ENCODE measurements at regions not wholly inside any gene's neighbourhood (a gene's known extent, or its start where the extent isn't known, plus 50 kb on each side); places are given as distances from the start of the nearest gene placed in this dataset.
"Not testable (repeated sequence)": the region's sequence is repeated elsewhere in the genome, so short reads cannot be mapped to it uniquely, and the experiment has no call there.

- DNase-seq (ENCODE audit: low read depth, low spot score), result peak; percentile 6
Observed at GRCh38 chr4:146124023-146124680, 51.4 kb upstream of the LSM6 start.

- no peak for DNase-seq (ENCODE audit: low read depth, low spot score)
Observed at GRCh38 chr4:146123231-146123630, 52.3 kb upstream of the LSM6 start.

GRCh38 chr4:146122398-146122797, 53.1 kb upstream of the LSM6 start:
- no peak for DNase-seq (ENCODE audit: low read depth, low spot score)

GRCh38 chr4:146121757-146122156, 53.8 kb upstream of the LSM6 start:
- no peak for DNase-seq (ENCODE audit: low read depth, low spot score)

GRCh38 chr4:146119845-146120404, 55.6 kb upstream of the LSM6 start:
- no peak for DNase-seq (ENCODE audit: low read depth, low spot score)

GRCh38 chr4:146114066-146114465, 61.5 kb upstream of the LSM6 start:
- DNase-seq (ENCODE audit: low read depth, low spot score), result no peak

- DNase-seq (ENCODE audit: low read depth, low spot score), result no peak
Observed at GRCh38 chr4:146113171-146113570, 62.3 kb upstream of the LSM6 start.

GRCh38 chr4:146112389-146112788, 63.1 kb upstream of the LSM6 start:
- no peak for DNase-seq (ENCODE audit: low read depth, low spot score)

- no peak for DNase-seq (ENCODE audit: low read depth, low spot score)
Observed at GRCh38 chr4:146110871-146111485, 64.5 kb upstream of the LSM6 start.

- DNase-seq (ENCODE audit: low read depth, low spot score), result no peak
Observed at GRCh38 chr4:146108756-146109155, 66.8 kb upstream of the LSM6 start.

- DNase-seq (ENCODE audit: low read depth, low spot score), result no peak
Observed at GRCh38 chr4:146107587-146108240, 67.8 kb upstream of the LSM6 start.

GRCh38 chr4:146105464-146105863, 70.1 kb upstream of the LSM6 start:
- no peak for DNase-seq (ENCODE audit: low read depth, low spot score)

- DNase-seq (ENCODE audit: low read depth, low spot score), result no peak
Observed at GRCh38 chr4:146104541-146104940, 71.0 kb upstream of the LSM6 start.

GRCh38 chr4:146104052-146104451, 71.5 kb upstream of the LSM6 start:
- not testable (repeated sequence) for DNase-seq (ENCODE audit: low read depth, low spot score)

GRCh38 chr4:146099585-146099984, 75.9 kb upstream of the LSM6 start:
- no peak for DNase-seq (ENCODE audit: low read depth, low spot score)

GRCh38 chr4:146098978-146099377, 76.5 kb upstream of the LSM6 start:
- no peak for DNase-seq (ENCODE audit: low read depth, low spot score)

- no peak for DNase-seq (ENCODE audit: low read depth, low spot score)
Observed at GRCh38 chr4:146098397-146098796, 77.1 kb upstream of the LSM6 start.

GRCh38 chr4:146096371-146096770, 79.1 kb upstream of the LSM6 start:
- no peak for DNase-seq (ENCODE audit: low read depth, low spot score)

GRCh38 chr4:146095860-146096259, 79.7 kb upstream of the LSM6 start:
- DNase-seq (ENCODE audit: low read depth, low spot score), result no peak

- peak; percentile 73 for DNase-seq (ENCODE audit: low read depth, low spot score)
Observed at GRCh38 chr4:146095091-146095690, 80.3 kb upstream of the LSM6 start.

- DNase-seq (ENCODE audit: low read depth, low spot score), result no peak
Observed at GRCh38 chr4:146088690-146089089, 86.8 kb upstream of the LSM6 start.

- no peak for DNase-seq (ENCODE audit: low read depth, low spot score)
Observed at GRCh38 chr4:146087856-146088255, 87.7 kb upstream of the LSM6 start.
